ENCODE measurements at regions not wholly inside any gene's neighbourhood (a gene's known extent, or its start where the extent isn't known, plus 50 kb on each side); places are given as distances from the start of the nearest gene placed in this dataset.

GRCh38 chr4:97150966-97151365 lies 992.3 kb downstream of the STPG2 start:
- no peak for DNase-seq (ENCODE audit: low read depth, low spot score)

GRCh38 chr4:97152149-97152548 lies 991.1 kb downstream of the STPG2 start:
- in situ Hi-C loops (cut with HindIII; ENCODE audit: low pct_unique_long_range_greater_than_20kb, low sequenced_read_pairs), result no loop called here
- DNase-seq (ENCODE audit: low read depth, low spot score), result no peak

More at GRCh38 chr4:97150966-97151365, 992.3 kb downstream of the STPG2 start:
- in situ Hi-C loops (cut with HindIII; ENCODE audit: low pct_unique_long_range_greater_than_20kb, low sequenced_read_pairs), result no loop called here

- peak; percentile 6 for DNase-seq (ENCODE audit: low read depth, low spot score)
- in situ Hi-C loops (cut with HindIII; ENCODE audit: low pct_unique_long_range_greater_than_20kb, low sequenced_read_pairs), result no loop called here
These were observed 990.2 kb downstream of the STPG2 start for GRCh38 chr4:97153042-97153441.

GRCh38 chr4:97159625-97160024 lies 983.7 kb downstream of the STPG2 start:
- in situ Hi-C loops (cut with HindIII; ENCODE audit: low pct_unique_long_range_greater_than_20kb, low sequenced_read_pairs), result no loop called here
- no peak for DNase-seq (ENCODE audit: low read depth, low spot score)

- no peak for DNase-seq (ENCODE audit: low read depth, low spot score)
- in situ Hi-C loops (cut with HindIII; ENCODE audit: low pct_unique_long_range_greater_than_20kb, low sequenced_read_pairs), result no loop called here
These were observed 958.0 kb downstream of the STPG2 start for GRCh38 chr4:97185233-97185632.

- in situ Hi-C loops (cut with HindIII; ENCODE audit: low pct_unique_long_range_greater_than_20kb, low sequenced_read_pairs), result no loop called here
- DNase-seq (ENCODE audit: low read depth, low spot score), result no peak
These were observed 946.2 kb downstream of the STPG2 start for GRCh38 chr4:97197106-97197505.

- in situ Hi-C loops (cut with HindIII; ENCODE audit: low pct_unique_long_range_greater_than_20kb, low sequenced_read_pairs), result no loop called here
- no peak for DNase-seq (ENCODE audit: low read depth, low spot score)
These were observed 934.5 kb downstream of the STPG2 start for GRCh38 chr4:97208749-97209148.

- in situ Hi-C loops (cut with HindIII; ENCODE audit: low pct_unique_long_range_greater_than_20kb, low sequenced_read_pairs), result no loop called here
- DNase-seq (ENCODE audit: low read depth, low spot score), result no peak
These were observed 927.8 kb downstream of the STPG2 start for GRCh38 chr4:97215409-97215941.

- DNase-seq (ENCODE audit: low read depth, low spot score), result no peak
- in situ Hi-C loops (cut with HindIII; ENCODE audit: low pct_unique_long_range_greater_than_20kb, low sequenced_read_pairs), result no loop called here
These were observed 927.2 kb downstream of the STPG2 start for GRCh38 chr4:97216046-97216445.

GRCh38 chr4:97235521-97235920 lies 907.8 kb downstream of the STPG2 start:
- DNase-seq (ENCODE audit: low read depth, low spot score), result no peak
- in situ Hi-C loops (cut with HindIII; ENCODE audit: low pct_unique_long_range_greater_than_20kb, low sequenced_read_pairs), result no loop called here

GRCh38 chr4:97238956-97239666 lies 904.2 kb downstream of the STPG2 start:
- in situ Hi-C loops (cut with HindIII; ENCODE audit: low pct_unique_long_range_greater_than_20kb, low sequenced_read_pairs), result no loop called here
- DNase-seq (ENCODE audit: low read depth, low spot score), result no peak

GRCh38 chr4:97239667-97239997 lies 903.6 kb downstream of the STPG2 start:
- DNase-seq (ENCODE audit: low read depth, low spot score), result no peak
- in situ Hi-C loops (cut with HindIII; ENCODE audit: low pct_unique_long_range_greater_than_20kb, low sequenced_read_pairs), result no loop called here

GRCh38 chr4:97252615-97253154 lies 890.6 kb downstream of the STPG2 start:
- in situ Hi-C loops (cut with HindIII; ENCODE audit: low pct_unique_long_range_greater_than_20kb, low sequenced_read_pairs), result no loop called here
- DNase-seq (ENCODE audit: low read depth, low spot score), result no peak

- no peak for DNase-seq (ENCODE audit: low read depth, low spot score)
- in situ Hi-C loops (cut with HindIII; ENCODE audit: low pct_unique_long_range_greater_than_20kb, low sequenced_read_pairs), result no loop called here
These were observed 880.5 kb downstream of the STPG2 start for GRCh38 chr4:97262769-97263168.

- no peak for DNase-seq (ENCODE audit: low read depth, low spot score)
- in situ Hi-C loops (cut with HindIII; ENCODE audit: low pct_unique_long_range_greater_than_20kb, low sequenced_read_pairs), result no loop called here
These were observed 873.2 kb downstream of the STPG2 start for GRCh38 chr4:97270051-97270450.

- in situ Hi-C loops (cut with HindIII; ENCODE audit: low pct_unique_long_range_greater_than_20kb, low sequenced_read_pairs), result no loop called here
- DNase-seq (ENCODE audit: low read depth, low spot score), result no peak
These were observed 863.9 kb downstream of the STPG2 start for GRCh38 chr4:97279391-97279790.

GRCh38 chr4:97300561-97300960 lies 842.7 kb downstream of the STPG2 start:
- in situ Hi-C loops (cut with HindIII; ENCODE audit: low pct_unique_long_range_greater_than_20kb, low sequenced_read_pairs), result no loop called here
- DNase-seq (ENCODE audit: low read depth, low spot score), result no peak

- no peak for DNase-seq (ENCODE audit: low read depth, low spot score)
- in situ Hi-C loops (cut with HindIII; ENCODE audit: low pct_unique_long_range_greater_than_20kb, low sequenced_read_pairs), result no loop called here
These were observed 837.9 kb downstream of the STPG2 start for GRCh38 chr4:97305351-97305750.

GRCh38 chr4:97309121-97309520 lies 834.2 kb downstream of the STPG2 start:
- DNase-seq (ENCODE audit: low read depth, low spot score), result no peak
- in situ Hi-C loops (cut with HindIII; ENCODE audit: low pct_unique_long_range_greater_than_20kb, low sequenced_read_pairs), result no loop called here
